DOHH2 (cell line): ENCODE measurements at regions not wholly inside any gene's neighbourhood (a gene's known extent, or its start where the extent isn't known, plus 50 kb on each side); places are given as distances from the start of the nearest gene placed in this dataset.

ENCODE experiments used
- EZH2phosphoT487 ChIP-seq: fragments of 200-600 bp; sonication (generic); IDR thresholded peaks from 2 replicates; pipeline ENCODE4 v1.6.1; 2017; ENCODE audit warnings: borderline replicate concordance, mild to moderate bottlenecking, antibody characterized with exemption, low read length, moderate library complexity, mixed read lengths
- TF ChIP-seq, protein P1 (sequence below): fragments of 200-600 bp; sonication (generic); IDR thresholded peaks from one replicate; pipeline ENCODE4 v1.5.1; 2014; ENCODE audit warnings: antibody characterized with exemption, mild to moderate bottlenecking, low read depth, low read length; ENCODE audit not compliant: poor library complexity, severe bottlenecking

DNA sequence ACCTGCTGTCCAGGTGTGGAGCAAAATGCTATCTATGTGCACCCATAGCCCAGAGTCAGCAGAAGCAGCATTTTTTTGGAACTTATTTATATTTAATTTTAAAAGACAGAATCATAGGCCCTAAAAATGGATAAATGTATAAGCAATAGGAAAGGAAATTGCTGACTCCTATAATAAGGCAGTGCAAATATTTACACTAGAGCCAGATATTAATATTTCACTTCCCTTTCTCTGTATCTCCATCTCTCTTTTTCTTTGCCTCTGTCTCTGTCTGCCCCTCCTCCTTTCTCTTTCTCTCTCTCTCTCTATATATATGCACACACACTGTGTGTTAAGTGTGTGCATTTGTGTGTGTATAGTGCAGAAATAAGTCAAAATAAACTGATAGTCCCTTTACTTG lies 375.6 kb downstream of the SOX11 start:
- TF ChIP-seq, protein P1, sequence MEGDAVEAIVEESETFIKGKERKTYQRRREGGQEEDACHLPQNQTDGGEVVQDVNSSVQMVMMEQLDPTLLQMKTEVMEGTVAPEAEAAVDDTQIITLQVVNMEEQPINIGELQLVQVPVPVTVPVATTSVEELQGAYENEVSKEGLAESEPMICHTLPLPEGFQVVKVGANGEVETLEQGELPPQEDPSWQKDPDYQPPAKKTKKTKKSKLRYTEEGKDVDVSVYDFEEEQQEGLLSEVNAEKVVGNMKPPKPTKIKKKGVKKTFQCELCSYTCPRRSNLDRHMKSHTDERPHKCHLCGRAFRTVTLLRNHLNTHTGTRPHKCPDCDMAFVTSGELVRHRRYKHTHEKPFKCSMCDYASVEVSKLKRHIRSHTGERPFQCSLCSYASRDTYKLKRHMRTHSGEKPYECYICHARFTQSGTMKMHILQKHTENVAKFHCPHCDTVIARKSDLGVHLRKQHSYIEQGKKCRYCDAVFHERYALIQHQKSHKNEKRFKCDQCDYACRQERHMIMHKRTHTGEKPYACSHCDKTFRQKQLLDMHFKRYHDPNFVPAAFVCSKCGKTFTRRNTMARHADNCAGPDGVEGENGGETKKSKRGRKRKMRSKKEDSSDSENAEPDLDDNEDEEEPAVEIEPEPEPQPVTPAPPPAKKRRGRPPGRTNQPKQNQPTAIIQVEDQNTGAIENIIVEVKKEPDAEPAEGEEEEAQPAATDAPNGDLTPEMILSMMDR = no peak
- TF ChIP-seq EZH2phosphoT487 = no peak
